H9 (cell line): ENCODE measurements at regions not wholly inside any gene's neighbourhood (a gene's known extent, or its start where the extent isn't known, plus 50 kb on each side); places are given as distances from the start of the nearest gene placed in this dataset.

ENCODE experiments used
- DNase-seq: peaks from one replicate; pipeline ENCODE4 v3.0.0-alpha.2; 2017
- H2AFZ ChIP-seq: one replicate; pipeline ENCODE4 v1.6.1; 2013; ENCODE audit warnings: mild to moderate bottlenecking, low read length, control low read depth, moderate library complexity
- H2AK5ac ChIP-seq: 2 replicates; pipeline ENCODE4 v1.6.1; 2013; ENCODE audit warnings: low read length, control low read depth, mixed read lengths; ENCODE audit not compliant: insufficient read length
- H2BK120ac ChIP-seq: one replicate; pipeline ENCODE4 v1.6.1; 2013; ENCODE audit warnings: low read depth, mild to moderate bottlenecking, low read length, control low read depth, inconsistent platforms; ENCODE audit not compliant: poor library complexity, severe bottlenecking
- H2BK12ac ChIP-seq: 2 replicates; pipeline ENCODE4 v1.6.1; 2013; ENCODE audit warnings: low read length, control low read depth, mixed read lengths, low read depth; ENCODE audit not compliant: insufficient read length
- H2BK15ac ChIP-seq: 2 replicates; pipeline ENCODE4 v1.6.1; 2013; ENCODE audit warnings: low read depth, low read length, control low read depth
- H2BK20ac ChIP-seq: one replicate; pipeline ENCODE4 v1.6.1; 2013; ENCODE audit warnings: low read depth, mild to moderate bottlenecking, low read length, control low read depth, inconsistent platforms; ENCODE audit not compliant: poor library complexity, severe bottlenecking
- H2BK5ac ChIP-seq: 2 replicates; pipeline ENCODE4 v1.6.1; 2013; ENCODE audit warnings: low read length, control low read depth, mixed read lengths; ENCODE audit not compliant: insufficient read length
- H3K14ac ChIP-seq: 2 replicates; pipeline ENCODE4 v1.6.1; 2013; ENCODE audit warnings: low read length, control low read depth; ENCODE audit not compliant: insufficient read depth
- H3K18ac ChIP-seq: 2 replicates; pipeline ENCODE4 v1.6.1; 2013; ENCODE audit warnings: low read depth, mild to moderate bottlenecking, mixed read lengths, low read length, control low read depth; ENCODE audit not compliant: insufficient read length
- H3K23ac ChIP-seq: 2 replicates; pipeline ENCODE4 v1.6.1; 2013; ENCODE audit warnings: low read length, control low read depth, mixed read lengths, low read depth; ENCODE audit not compliant: insufficient read length
- H3K23me2 ChIP-seq: 2 replicates; pipeline ENCODE4 v1.6.1; 2013; ENCODE audit warnings: low read depth, mild to moderate bottlenecking, mixed read lengths, low read length, control low read depth; ENCODE audit not compliant: insufficient read length, poor library complexity, severe bottlenecking
- H3K27ac ChIP-seq: 2 replicates; pipeline ENCODE4 v1.5.1; 2013; ENCODE audit warnings: low read length, control low read depth, mixed read lengths, low read depth; ENCODE audit not compliant: insufficient read length
- H3K27me3 ChIP-seq: 2 replicates; pipeline ENCODE4 v1.6.1; 2013; ENCODE audit warnings: low read length, control low read depth, inconsistent platforms; ENCODE audit not compliant: insufficient read depth
- H3K4ac ChIP-seq: 2 replicates; pipeline ENCODE4 v1.6.1; 2013; ENCODE audit warnings: low read depth, mild to moderate bottlenecking, control low read depth, inconsistent platforms, low read length, moderate library complexity
- H3K4me1 ChIP-seq: 2 replicates; pipeline ENCODE4 v1.6.1; 2013; ENCODE audit warnings: low read length, control low read depth, inconsistent platforms; ENCODE audit not compliant: insufficient read depth
- H3K4me2 ChIP-seq: 2 replicates; pipeline ENCODE4 v1.6.1; 2013; ENCODE audit warnings: low read length, control low read depth, mixed read lengths; ENCODE audit not compliant: insufficient read length, insufficient read depth
- H3K56ac ChIP-seq: 2 replicates; pipeline ENCODE4 v1.6.1; 2013; ENCODE audit warnings: low read depth, mild to moderate bottlenecking, mixed read lengths, low read length, control low read depth; ENCODE audit not compliant: insufficient read length
- H3K79me1 ChIP-seq: 2 replicates; pipeline ENCODE4 v1.6.1; 2013; ENCODE audit warnings: low read depth, mild to moderate bottlenecking, moderate library complexity, low read length, control low read depth, inconsistent platforms; ENCODE audit not compliant: insufficient read depth, poor library complexity, severe bottlenecking
- H3K79me2 ChIP-seq: 2 replicates; pipeline ENCODE4 v1.6.1; 2013; ENCODE audit warnings: low read length, control low read depth, inconsistent platforms; ENCODE audit not compliant: insufficient read depth
- H3K9ac ChIP-seq: 2 replicates; pipeline ENCODE4 v1.6.1; 2013; ENCODE audit warnings: low read length, control low read depth, mixed read lengths; ENCODE audit not compliant: insufficient read length; ENCODE audit errors: extremely low read depth
- H3K9me3 ChIP-seq: one replicate; pipeline ENCODE4 v1.6.1; 2013; ENCODE audit warnings: low read depth, low read length, inconsistent platforms; ENCODE audit not compliant: control insufficient read depth
- H3T11ph ChIP-seq: one replicate; pipeline ENCODE4 v1.6.1; 2013; ENCODE audit warnings: mild to moderate bottlenecking, low read length, control low read depth, inconsistent platforms
- H4K20me1 ChIP-seq: one replicate; pipeline ENCODE4 v1.6.1; 2013; ENCODE audit not compliant: control insufficient read depth, insufficient read length, insufficient read depth
- H4K5ac ChIP-seq: 2 replicates; pipeline ENCODE4 v1.6.1; 2013; ENCODE audit warnings: low read depth, mild to moderate bottlenecking, mixed read lengths, low read length, control low read depth; ENCODE audit not compliant: insufficient read length
- H4K8ac ChIP-seq: replicated peaks from 2 replicates; pipeline ENCODE4 v1.6.1; 2013; ENCODE audit warnings: low read length, control low read depth, mixed read lengths, low read depth; ENCODE audit not compliant: insufficient read length
- H4K91ac ChIP-seq: 2 replicates; pipeline ENCODE4 v1.6.1; 2013; ENCODE audit warnings: low read depth, mild to moderate bottlenecking, moderate library complexity, mixed read lengths, low read length, control low read depth; ENCODE audit not compliant: insufficient read length
- H3K27ac Mint-ChIP-seq, 3 experiments: 2 replicates in 2 of 3; 3 replicates in 1 of 3; pipeline ENCODE4 v1.8.0; 2020 to 2021; ENCODE audit warnings: mixed read lengths in 3 of 3, mild to moderate bottlenecking in 1 of 3, moderate library complexity in 1 of 3
- H3K27me3 Mint-ChIP-seq: 2 replicates; pipeline ENCODE4 v1.8.0; 2021; ENCODE audit warnings: low read depth, mild to moderate bottlenecking, moderate library complexity, mixed read lengths
- H3K36me3 Mint-ChIP-seq, 3 experiments: 2 replicates in 2 of 3; 3 replicates in 1 of 3; pipeline ENCODE4 v1.8.0; 2020 to 2021; ENCODE audit warnings: low read depth in 3 of 3, mixed read lengths in 3 of 3; ENCODE audit not compliant: insufficient read depth in 1 of 3
- H3K4me1 Mint-ChIP-seq, 2 experiments: 2 replicates each; pipeline ENCODE4 v1.8.0; 2020; ENCODE audit warnings: mixed read lengths in 2 of 2
- H3K4me3 Mint-ChIP-seq, 2 experiments: 2 replicates in 1 of 2; 3 replicates in 1 of 2; pipeline ENCODE4 v1.8.0; 2020 to 2021; ENCODE audit warnings: mild to moderate bottlenecking in 2 of 2, mixed read lengths in 2 of 2, moderate library complexity in 1 of 2
- H3K9me3 Mint-ChIP-seq, 2 experiments: 2 replicates in 1 of 2; 3 replicates in 1 of 2; pipeline ENCODE4 v1.8.0; 2020; ENCODE audit warnings: mild to moderate bottlenecking in 2 of 2, mixed read lengths in 2 of 2, moderate library complexity in 1 of 2
- CTCF ChIP-seq: fragments of 200-600 bp; sonication (generic); conservative IDR thresholded peaks from 3 replicates; pipeline ENCODE4 v1.8.0; 2021; ENCODE audit warnings: antibody characterized with exemption, mild to moderate bottlenecking
- WGBS: extraction: QIAGEN DNeasy Blood & Tissue Kit; methylation state at CpG from one replicate; pipeline ENCODE4 v1.1.7; 2013; ENCODE audit warnings: missing lambda C conversion rate, low lambda C conversion rate, mixed read lengths; ENCODE audit not compliant: insufficient read length; ENCODE audit errors: extremely low coverage; 5-methylcytosine and 5-hydroxymethylcytosine counted together

- TF ChIP-seq CTCF: no peak
- Histone ChIP-seq H2BK120ac (no peak overlapping the region), H3K18ac (no peak overlapping the region), H3K79me1 (no peaks in the 10 kb centered on the region), H3K23ac (no peak overlapping the region), H4K8ac (no peak overlapping the region), H3K4ac (no peak overlapping the region), H2BK20ac (no peak overlapping the region), H3K9ac (no peak overlapping the region), H2BK5ac (no peak overlapping the region), H3K56ac (no peak overlapping the region), H2BK12ac (no peak overlapping the region), H2AK5ac (no peak overlapping the region), H3K23me2 (no peaks in the 10 kb centered on the region), H2AFZ (no peak overlapping the region), H3K14ac (no peak overlapping the region), H3K27ac (no peak overlapping the region), H3K9me3 (no peaks in the 10 kb centered on the region), H3K79me2 (no peaks in the 10 kb centered on the region; the same call in 1 of the 2 replicates), H3K4me1 (no peaks in the 10 kb centered on the region), H3T11ph (no peak overlapping the region), H2BK15ac (no peak overlapping the region), H3K4me2 (no peak overlapping the region), H3K27me3 (no peaks in the 10 kb centered on the region), H4K5ac (no peak overlapping the region), H4K20me1 (no peaks in the 10 kb centered on the region), H4K91ac (no peak overlapping the region)
- Mint-ChIP-seq H3K9me3 (no peaks in the 10 kb centered on the region), H3K36me3 (no peaks in the 10 kb centered on the region; a peak in 1 of 7 replicates), H3K27ac (no peak overlapping the region), H3K4me1 (peaks cover 2 to 8% of the 10 kb centered on the region in 2 experiments; a peak in 3 of 4 replicates), H3K27me3 (no peaks in the 10 kb centered on the region), H3K4me3 (no peak overlapping the region)
- no CpG with 5 or more reads among the region's 1 CpG for WGBS
- no peak for DNase-seq
These were observed 319.6 kb upstream of the POU3F2 start for GRCh38 chr6:98514796-98515195.
